Parathyroid adenoma (tissue), 2 donors: ENCODE measurements at regions not wholly inside any gene's neighbourhood (a gene's known extent, or its start where the extent isn't known, plus 50 kb on each side); places are given as distances from the start of the nearest gene placed in this dataset.

Experiments used
- H2AFZ ChIP-seq: fragments of 300-600 bp; sonication (generic); one replicate; pipeline ENCODE4 v1.7.0; 2017; ENCODE audit warnings: antibody characterized with exemption, mild to moderate bottlenecking
- H3K27ac ChIP-seq: fragments of 300-600 bp; sonication (generic); one replicate; pipeline ENCODE4 v1.7.0; 2017
- H3K27me3 ChIP-seq: fragments of 300-600 bp; sonication (generic); one replicate; pipeline ENCODE4 v1.7.0; 2017; ENCODE audit warnings: low read length; ENCODE audit not compliant: control insufficient read depth, insufficient read depth
- H3K36me3 ChIP-seq: fragments of 300-600 bp; sonication (generic); one replicate; pipeline ENCODE4 v1.7.0; 2017; ENCODE audit warnings: low read length; ENCODE audit not compliant: control insufficient read depth, insufficient read depth
- H3K4me1 ChIP-seq: fragments of 300-600 bp; sonication (generic); one replicate; pipeline ENCODE4 v1.7.0; 2017; ENCODE audit warnings: control low read depth
- H3K4me2 ChIP-seq: fragments of 300-600 bp; sonication (generic); one replicate; pipeline ENCODE4 v1.7.0; 2017; ENCODE audit warnings: low read length
- H3K4me3 ChIP-seq: fragments of 300-600 bp; sonication (generic); one replicate; pipeline ENCODE4 v1.7.0; 2017; ENCODE audit warnings: low read depth, low read length
- H3K79me2 ChIP-seq: fragments of 300-600 bp; sonication (generic); one replicate; pipeline ENCODE4 v1.7.0; 2017; ENCODE audit warnings: control low read depth
- H3K9ac ChIP-seq: fragments of 300-600 bp; sonication (generic); one replicate; pipeline ENCODE4 v1.7.0; 2017; ENCODE audit warnings: mild to moderate bottlenecking
- H3K9me3 ChIP-seq: fragments of 300-600 bp; sonication (generic); one replicate; pipeline ENCODE4 v1.7.0; 2017; ENCODE audit warnings: low read length; ENCODE audit not compliant: control insufficient read depth
- TF ChIP-seq, protein P1 (sequence below): fragments of 300-600 bp; sonication (generic); IDR thresholded peaks from one replicate; pipeline ENCODE4 v1.7.0; 2017; ENCODE audit warnings: antibody characterized with exemption, mild to moderate bottlenecking
- donor health status: primary hyperparathyroidism.

DNA sequence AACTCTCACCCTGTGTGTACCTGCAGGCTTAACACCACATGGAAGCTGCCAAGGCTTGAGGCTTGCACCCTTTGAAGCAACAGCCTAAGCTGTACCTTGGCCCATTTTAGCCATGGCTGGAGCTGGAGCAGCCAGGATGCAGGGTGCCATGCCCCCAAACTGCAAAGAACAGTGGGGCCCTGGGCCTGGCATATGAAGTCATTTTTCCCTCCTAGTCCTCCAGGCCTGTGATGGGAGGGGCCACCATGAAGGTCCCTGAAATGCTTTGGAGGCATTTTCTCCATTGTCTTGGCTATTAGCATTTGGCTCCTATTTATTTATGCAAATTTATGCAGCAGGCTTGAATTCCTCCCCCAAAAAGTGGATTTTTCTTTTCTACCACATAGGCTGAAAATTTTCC, 238.4 kb downstream of the CDCA7 start:
- H3K27me3 ChIP-seq, result no peaks in the 10 kb centered on the region
- no peaks in the 10 kb centered on the region for H3K9me3 ChIP-seq
- TF ChIP-seq, protein P1, sequence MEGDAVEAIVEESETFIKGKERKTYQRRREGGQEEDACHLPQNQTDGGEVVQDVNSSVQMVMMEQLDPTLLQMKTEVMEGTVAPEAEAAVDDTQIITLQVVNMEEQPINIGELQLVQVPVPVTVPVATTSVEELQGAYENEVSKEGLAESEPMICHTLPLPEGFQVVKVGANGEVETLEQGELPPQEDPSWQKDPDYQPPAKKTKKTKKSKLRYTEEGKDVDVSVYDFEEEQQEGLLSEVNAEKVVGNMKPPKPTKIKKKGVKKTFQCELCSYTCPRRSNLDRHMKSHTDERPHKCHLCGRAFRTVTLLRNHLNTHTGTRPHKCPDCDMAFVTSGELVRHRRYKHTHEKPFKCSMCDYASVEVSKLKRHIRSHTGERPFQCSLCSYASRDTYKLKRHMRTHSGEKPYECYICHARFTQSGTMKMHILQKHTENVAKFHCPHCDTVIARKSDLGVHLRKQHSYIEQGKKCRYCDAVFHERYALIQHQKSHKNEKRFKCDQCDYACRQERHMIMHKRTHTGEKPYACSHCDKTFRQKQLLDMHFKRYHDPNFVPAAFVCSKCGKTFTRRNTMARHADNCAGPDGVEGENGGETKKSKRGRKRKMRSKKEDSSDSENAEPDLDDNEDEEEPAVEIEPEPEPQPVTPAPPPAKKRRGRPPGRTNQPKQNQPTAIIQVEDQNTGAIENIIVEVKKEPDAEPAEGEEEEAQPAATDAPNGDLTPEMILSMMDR, result no peak
- no peaks in the 10 kb centered on the region for H3K79me2 ChIP-seq
- H2AFZ ChIP-seq, result no peak overlapping the region
- H3K4me2 ChIP-seq, result no peak overlapping the region
- no peak overlapping the region for H3K9ac ChIP-seq
- H3K4me3 ChIP-seq, result no peak overlapping the region
- no peaks in the 10 kb centered on the region for H3K36me3 ChIP-seq
- no peak overlapping the region for H3K27ac ChIP-seq
- H3K4me1 ChIP-seq, result no peaks in the 10 kb centered on the region

DNA sequence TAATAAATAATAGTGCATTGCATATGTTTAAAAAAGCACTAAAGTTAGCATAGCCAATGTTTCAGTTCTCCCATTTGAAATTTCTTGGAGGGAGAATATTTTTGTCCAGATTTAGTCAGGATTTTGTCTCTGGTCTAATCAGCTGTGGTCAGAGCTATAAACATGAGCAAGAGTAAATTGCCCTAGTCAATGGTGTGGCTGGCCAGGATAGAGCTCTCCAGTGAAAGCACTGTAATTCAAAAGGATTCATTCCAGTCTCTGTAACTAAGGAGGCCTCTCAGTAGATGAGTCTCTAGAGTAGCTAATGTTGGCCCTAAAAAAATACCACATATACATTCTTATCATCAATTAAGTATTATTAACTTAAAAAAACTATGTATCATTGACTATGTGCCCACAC, 241.6 kb downstream of the CDCA7 start:
- Histone ChIP-seq H3K9ac (no peak overlapping the region), H3K36me3 (no peaks in the 10 kb centered on the region), H2AFZ (no peak overlapping the region), H3K4me2 (no peak overlapping the region), H3K4me1 (no peaks in the 10 kb centered on the region), H3K27me3 (no peaks in the 10 kb centered on the region), H3K79me2 (no peaks in the 10 kb centered on the region), H3K4me3 (no peak overlapping the region), H3K27ac (no peak overlapping the region), H3K9me3 (no peaks in the 10 kb centered on the region)
- TF ChIP-seq, protein P1, result no peak

DNA sequence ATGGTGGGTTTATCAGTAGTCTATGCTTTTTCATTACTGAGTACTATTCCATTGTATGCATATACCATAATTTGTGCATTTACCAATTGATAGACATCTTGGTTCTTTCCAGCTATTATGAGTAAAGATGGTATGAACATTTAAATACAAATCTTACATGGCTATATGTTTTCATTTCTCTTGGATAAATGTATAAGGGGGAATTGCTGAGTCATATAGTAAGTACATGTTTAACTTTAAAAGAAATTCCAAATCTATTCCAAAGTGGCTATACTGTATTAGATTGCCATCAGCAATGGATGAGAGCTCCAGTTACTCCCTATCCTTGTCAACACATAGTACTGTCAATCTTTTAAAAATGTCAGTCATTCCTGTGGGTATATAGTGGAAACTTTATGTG, 243.9 kb downstream of the CDCA7 start:
- no peak overlapping the region for H3K9ac ChIP-seq
- no peaks in the 10 kb centered on the region for H3K36me3 ChIP-seq
- no peak overlapping the region for H3K4me2 ChIP-seq
- no peaks in the 10 kb centered on the region for H3K79me2 ChIP-seq
- no peak overlapping the region for H3K27ac ChIP-seq
- no peak overlapping the region for H3K4me3 ChIP-seq
- TF ChIP-seq, protein P1, result no peak
- no peaks in the 10 kb centered on the region for H3K9me3 ChIP-seq
- H3K4me1 ChIP-seq, result no peaks in the 10 kb centered on the region
- no peak overlapping the region for H2AFZ ChIP-seq
- H3K27me3 ChIP-seq, result no peaks in the 10 kb centered on the region

DNA sequence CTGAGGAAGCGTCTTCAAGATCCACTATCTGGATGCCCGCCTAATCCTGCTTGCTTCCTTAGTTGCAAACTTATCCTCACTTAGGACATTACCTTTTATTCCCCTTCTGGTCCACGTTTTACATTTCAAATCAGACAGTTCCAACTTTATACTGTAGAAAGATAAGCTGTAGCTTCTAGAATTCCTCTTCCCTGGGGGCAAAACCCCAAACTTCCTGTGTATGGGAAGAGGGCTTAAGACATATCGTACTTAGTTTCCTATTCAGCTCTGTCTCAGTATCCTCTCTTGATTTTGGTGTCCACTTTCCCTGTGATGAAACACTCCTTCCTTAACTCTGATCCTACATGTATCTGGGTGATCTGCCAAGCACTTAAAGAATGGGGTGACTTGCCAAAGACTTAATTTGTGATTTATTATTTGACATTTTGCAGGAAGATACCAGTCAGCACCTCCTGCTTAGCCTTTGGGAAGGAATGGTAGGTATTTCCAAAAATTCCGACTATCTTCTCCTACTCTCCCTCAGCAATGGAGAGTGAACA, 245.2 kb downstream of the CDCA7 start:
- no peak overlapping the region for H3K4me2 ChIP-seq
- no peak overlapping the region for H2AFZ ChIP-seq
- no peaks in the 10 kb centered on the region for H3K79me2 ChIP-seq
- H3K4me1 ChIP-seq, result no peaks in the 10 kb centered on the region
- H3K9me3 ChIP-seq, result no peaks in the 10 kb centered on the region
- no peak overlapping the region for H3K9ac ChIP-seq
- no peak overlapping the region for H3K27ac ChIP-seq
- TF ChIP-seq, protein P1, result no peak
- no peaks in the 10 kb centered on the region for H3K27me3 ChIP-seq
- H3K4me3 ChIP-seq, result no peak overlapping the region
- no peaks in the 10 kb centered on the region for H3K36me3 ChIP-seq

DNA sequence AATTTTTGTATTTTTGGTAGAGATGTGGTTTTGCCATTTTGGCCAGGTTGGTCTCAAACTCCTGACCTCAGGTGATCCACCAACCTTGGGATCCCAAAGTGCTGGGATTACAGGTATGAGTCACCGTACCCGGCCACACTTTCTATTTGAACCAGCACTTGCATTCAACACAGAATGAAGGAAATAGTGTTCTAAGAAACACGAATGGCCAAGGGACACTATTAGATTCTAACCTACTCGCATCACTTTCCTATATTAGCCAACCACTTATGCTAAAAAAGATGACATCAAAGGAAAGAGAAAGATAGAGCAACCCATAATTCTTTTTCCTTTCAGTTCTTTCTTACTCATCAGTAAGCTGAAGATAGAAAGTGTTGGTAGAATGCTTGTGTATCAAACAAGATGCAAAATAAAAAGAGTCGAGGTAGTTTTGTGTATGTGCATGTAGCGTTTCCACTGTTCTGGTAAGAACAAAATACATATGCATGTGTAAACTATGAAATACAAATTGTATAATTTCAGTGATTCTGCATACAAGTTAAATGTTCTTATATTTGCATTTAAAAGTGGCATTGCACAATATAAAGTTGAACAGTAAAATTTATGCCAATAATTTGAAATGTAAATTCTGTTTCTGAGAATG, 247.6 kb downstream of the CDCA7 start:
- H3K9ac ChIP-seq, result no peak overlapping the region
- H3K79me2 ChIP-seq, result no peaks in the 10 kb centered on the region
- H3K4me1 ChIP-seq, result no peaks in the 10 kb centered on the region
- no peak overlapping the region for H3K27ac ChIP-seq
- no peak overlapping the region for H3K4me3 ChIP-seq
- no peak overlapping the region for H3K4me2 ChIP-seq
- H3K9me3 ChIP-seq, result no peaks in the 10 kb centered on the region
- TF ChIP-seq, protein P1, result no peak
- H2AFZ ChIP-seq, result no peak overlapping the region
- no peaks in the 10 kb centered on the region for H3K36me3 ChIP-seq
- no peaks in the 10 kb centered on the region for H3K27me3 ChIP-seq
